GM23338 (cell line): ENCODE measurements at regions not wholly inside any gene's neighbourhood (a gene's known extent, or its start where the extent isn't known, plus 50 kb on each side); places are given as distances from the start of the nearest gene placed in this dataset.

Experiments used
- CREB1 ChIP-seq: fragments of 250-450 bp; sonication (Bioruptor Pico); IDR thresholded peaks from 2 replicates; pipeline ENCODE4 v1.5.0; 2020; ENCODE audit warnings: low read depth, mild to moderate bottlenecking, moderate library complexity
- EZH2 ChIP-seq: fragments of 200-600 bp; sonication (generic); IDR thresholded peaks from one replicate; pipeline ENCODE4 v1.8.0; 2017; ENCODE audit warnings: antibody characterized with exemption, mild to moderate bottlenecking, low read depth; ENCODE audit not compliant: unreplicated experiment
- JUNB ChIP-seq: IDR thresholded peaks from one replicate; pipeline ENCODE4 v1.6.1; 2016; ENCODE audit warnings: antibody characterized with exemption; ENCODE audit not compliant: unreplicated experiment
- NANOG ChIP-seq: IDR thresholded peaks from 2 replicates; pipeline ENCODE4 v1.6.1; 2016; ENCODE audit warnings: antibody characterized with exemption, borderline replicate concordance
- POLR2AphosphoS5 ChIP-seq: IDR thresholded peaks from 2 replicates; pipeline ENCODE4 v1.6.1; 2016; ENCODE audit warnings: antibody characterized with exemption, low read depth
- STAT1 ChIP-seq: IDR thresholded peaks from one replicate; pipeline ENCODE4 v1.6.1; 2016; ENCODE audit warnings: antibody characterized with exemption; ENCODE audit not compliant: unreplicated experiment
- ZNF331 ChIP-seq: fragments of 250-450 bp; sonication (Bioruptor Pico); IDR thresholded peaks from 2 replicates; pipeline ENCODE4 v1.5.0; 2020; ENCODE audit warnings: low read depth, mild to moderate bottlenecking, moderate library complexity
- TF ChIP-seq, protein P1 (sequence below): fragments of 250-450 bp; sonication (Bioruptor Pico); IDR thresholded peaks from 2 replicates; pipeline ENCODE4 v1.5.0; 2020; ENCODE audit warnings: mild to moderate bottlenecking, moderate library complexity
- TF ChIP-seq, protein P2 (sequence below): IDR thresholded peaks from 2 replicates; pipeline ENCODE4 v1.6.1; 2016; ENCODE audit warnings: antibody characterized with exemption
- TF ChIP-seq, protein P3 (sequence below), 2 experiments: fragments of 200-600 bp in 1 of 2; sonication (generic) in 1 of 2; conservative IDR thresholded peaks; 2 replicates each; pipeline versions ENCODE4 v1.5.1 to v1.6.1; 2016 to 2017; ENCODE audit warnings: antibody characterized with exemption in 2 of 2, low read depth in 2 of 2, mild to moderate bottlenecking in 2 of 2, moderate library complexity in 1 of 2

DNA sequence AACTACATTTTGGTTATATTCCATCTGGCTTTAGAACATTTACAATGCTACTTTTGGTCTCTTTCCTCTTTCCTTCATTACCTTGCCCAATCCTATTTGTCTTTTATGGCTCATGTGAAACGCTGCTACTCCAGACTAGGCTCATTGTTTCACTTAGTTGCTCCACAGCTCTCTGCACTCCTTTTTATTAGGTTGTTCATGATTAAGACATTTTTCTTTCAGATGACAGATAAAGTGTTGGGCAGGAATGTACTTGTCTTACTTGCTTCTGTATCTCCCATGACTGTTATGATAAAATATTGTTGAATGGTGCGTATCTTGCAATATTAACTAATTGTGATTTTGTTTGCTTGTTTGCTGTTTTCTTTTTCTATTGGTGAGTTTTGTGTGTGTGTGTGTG is 1532.3 kb downstream of the KCNT2 start (continued):
- TF ChIP-seq, protein P1, sequence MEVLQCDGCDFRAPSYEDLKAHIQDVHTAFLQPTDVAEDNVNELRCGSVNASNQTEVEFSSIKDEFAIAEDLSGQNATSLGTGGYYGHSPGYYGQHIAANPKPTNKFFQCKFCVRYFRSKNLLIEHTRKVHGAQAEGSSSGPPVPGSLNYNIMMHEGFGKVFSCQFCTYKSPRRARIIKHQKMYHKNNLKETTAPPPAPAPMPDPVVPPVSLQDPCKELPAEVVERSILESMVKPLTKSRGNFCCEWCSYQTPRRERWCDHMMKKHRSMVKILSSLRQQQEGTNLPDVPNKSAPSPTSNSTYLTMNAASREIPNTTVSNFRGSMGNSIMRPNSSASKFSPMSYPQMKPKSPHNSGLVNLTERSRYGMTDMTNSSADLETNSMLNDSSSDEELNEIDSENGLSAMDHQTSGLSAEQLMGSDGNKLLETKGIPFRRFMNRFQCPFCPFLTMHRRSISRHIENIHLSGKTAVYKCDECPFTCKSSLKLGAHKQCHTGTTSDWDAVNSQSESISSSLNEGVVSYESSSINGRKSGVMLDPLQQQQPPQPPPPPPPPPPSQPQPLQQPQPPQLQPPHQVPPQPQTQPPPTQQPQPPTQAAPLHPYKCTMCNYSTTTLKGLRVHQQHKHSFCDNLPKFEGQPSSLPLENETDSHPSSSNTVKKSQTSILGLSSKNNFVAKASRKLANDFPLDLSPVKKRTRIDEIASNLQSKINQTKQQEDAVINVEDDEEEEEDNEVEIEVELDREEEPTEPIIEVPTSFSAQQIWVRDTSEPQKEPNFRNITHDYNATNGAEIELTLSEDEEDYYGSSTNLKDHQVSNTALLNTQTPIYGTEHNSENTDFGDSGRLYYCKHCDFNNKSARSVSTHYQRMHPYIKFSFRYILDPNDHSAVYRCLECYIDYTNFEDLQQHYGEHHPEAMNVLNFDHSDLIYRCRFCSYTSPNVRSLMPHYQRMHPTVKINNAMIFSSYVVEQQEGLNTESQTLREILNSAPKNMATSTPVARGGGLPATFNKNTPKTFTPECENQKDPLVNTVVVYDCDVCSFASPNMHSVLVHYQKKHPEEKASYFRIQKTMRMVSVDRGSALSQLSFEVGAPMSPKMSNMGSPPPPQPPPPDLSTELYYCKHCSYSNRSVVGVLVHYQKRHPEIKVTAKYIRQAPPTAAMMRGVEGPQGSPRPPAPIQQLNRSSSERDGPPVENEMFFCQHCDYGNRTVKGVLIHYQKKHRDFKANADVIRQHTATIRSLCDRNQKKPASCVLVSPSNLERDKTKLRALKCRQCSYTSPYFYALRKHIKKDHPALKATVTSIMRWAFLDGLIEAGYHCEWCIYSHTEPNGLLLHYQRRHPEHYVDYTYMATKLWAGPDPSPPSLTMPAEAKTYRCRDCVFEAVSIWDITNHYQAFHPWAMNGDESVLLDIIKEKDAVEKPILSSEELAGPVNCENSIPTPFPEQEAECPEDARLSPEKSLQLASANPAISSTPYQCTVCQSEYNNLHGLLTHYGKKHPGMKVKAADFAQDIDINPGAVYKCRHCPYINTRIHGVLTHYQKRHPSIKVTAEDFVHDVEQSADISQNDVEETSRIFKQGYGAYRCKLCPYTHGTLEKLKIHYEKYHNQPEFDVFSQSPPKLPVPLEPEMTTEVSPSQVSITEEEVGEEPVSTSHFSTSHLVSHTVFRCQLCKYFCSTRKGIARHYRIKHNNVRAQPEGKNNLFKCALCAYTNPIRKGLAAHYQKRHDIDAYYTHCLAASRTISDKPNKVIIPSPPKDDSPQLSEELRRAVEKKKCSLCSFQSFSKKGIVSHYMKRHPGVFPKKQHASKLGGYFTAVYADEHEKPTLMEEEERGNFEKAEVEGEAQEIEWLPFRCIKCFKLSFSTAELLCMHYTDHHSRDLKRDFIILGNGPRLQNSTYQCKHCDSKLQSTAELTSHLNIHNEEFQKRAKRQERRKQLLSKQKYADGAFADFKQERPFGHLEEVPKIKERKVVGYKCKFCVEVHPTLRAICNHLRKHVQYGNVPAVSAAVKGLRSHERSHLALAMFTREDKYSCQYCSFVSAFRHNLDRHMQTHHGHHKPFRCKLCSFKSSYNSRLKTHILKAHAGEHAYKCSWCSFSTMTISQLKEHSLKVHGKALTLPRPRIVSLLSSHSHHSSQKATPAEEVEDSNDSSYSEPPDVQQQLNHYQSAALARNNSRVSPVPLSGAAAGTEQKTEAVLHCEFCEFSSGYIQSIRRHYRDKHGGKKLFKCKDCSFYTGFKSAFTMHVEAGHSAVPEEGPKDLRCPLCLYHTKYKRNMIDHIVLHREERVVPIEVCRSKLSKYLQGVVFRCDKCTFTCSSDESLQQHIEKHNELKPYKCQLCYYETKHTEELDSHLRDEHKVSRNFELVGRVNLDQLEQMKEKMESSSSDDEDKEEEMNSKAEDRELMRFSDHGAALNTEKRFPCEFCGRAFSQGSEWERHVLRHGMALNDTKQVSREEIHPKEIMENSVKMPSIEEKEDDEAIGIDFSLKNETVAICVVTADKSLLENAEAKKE (CRISPR knock-in tag), result no peak
- TF ChIP-seq EZH2, result no peak
- no peak for TF ChIP-seq JUNB
- no peak for TF ChIP-seq ZNF331 (CRISPR knock-in tag)
- TF ChIP-seq, protein P2, sequence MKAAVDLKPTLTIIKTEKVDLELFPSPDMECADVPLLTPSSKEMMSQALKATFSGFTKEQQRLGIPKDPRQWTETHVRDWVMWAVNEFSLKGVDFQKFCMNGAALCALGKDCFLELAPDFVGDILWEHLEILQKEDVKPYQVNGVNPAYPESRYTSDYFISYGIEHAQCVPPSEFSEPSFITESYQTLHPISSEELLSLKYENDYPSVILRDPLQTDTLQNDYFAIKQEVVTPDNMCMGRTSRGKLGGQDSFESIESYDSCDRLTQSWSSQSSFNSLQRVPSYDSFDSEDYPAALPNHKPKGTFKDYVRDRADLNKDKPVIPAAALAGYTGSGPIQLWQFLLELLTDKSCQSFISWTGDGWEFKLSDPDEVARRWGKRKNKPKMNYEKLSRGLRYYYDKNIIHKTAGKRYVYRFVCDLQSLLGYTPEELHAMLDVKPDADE, result no peak
- TF ChIP-seq, protein P3, sequence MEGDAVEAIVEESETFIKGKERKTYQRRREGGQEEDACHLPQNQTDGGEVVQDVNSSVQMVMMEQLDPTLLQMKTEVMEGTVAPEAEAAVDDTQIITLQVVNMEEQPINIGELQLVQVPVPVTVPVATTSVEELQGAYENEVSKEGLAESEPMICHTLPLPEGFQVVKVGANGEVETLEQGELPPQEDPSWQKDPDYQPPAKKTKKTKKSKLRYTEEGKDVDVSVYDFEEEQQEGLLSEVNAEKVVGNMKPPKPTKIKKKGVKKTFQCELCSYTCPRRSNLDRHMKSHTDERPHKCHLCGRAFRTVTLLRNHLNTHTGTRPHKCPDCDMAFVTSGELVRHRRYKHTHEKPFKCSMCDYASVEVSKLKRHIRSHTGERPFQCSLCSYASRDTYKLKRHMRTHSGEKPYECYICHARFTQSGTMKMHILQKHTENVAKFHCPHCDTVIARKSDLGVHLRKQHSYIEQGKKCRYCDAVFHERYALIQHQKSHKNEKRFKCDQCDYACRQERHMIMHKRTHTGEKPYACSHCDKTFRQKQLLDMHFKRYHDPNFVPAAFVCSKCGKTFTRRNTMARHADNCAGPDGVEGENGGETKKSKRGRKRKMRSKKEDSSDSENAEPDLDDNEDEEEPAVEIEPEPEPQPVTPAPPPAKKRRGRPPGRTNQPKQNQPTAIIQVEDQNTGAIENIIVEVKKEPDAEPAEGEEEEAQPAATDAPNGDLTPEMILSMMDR (conservative IDR thresholded peaks at IDR 0.05; ENCODE audit: low read depth in 2 of 2), result no peak
- TF ChIP-seq POLR2AphosphoS5, result no peak
- no peak for TF ChIP-seq NANOG
- no peak for TF ChIP-seq STAT1
- no peak for TF ChIP-seq CREB1 (CRISPR knock-in tag)
